K562 (cell line): ENCODE measurements at regions not wholly inside any gene's neighbourhood (a gene's known extent, or its start where the extent isn't known, plus 50 kb on each side); places are given as distances from the start of the nearest gene placed in this dataset.

ENCODE experiments used
- ATAC-seq: fragments of 200-7000 bp; cut with Tn5 transposase; 3 replicates; pipeline ENCODE4 v1.9.1; 2020; ENCODE audit warnings: moderate library complexity
- BruUV-seq: library from RNA; stranded (reverse); fragments of 400-500 nt; replicated peaks from 2 replicates; lab custom pipeline; 2021; lab: Mats Ljungman, UMichigan
- CTCF ChIA-PET: fragments of 300-600 bp; formaldehyde crosslinking; extraction: SDS; loops from one replicate; lab custom pipeline; 2021; ENCODE audit warnings: low intra/inter-chr PET ratio; lab: Yijun Ruan, JAX
- POLR2A ChIA-PET: fragments of 300-600, 350-650 bp; sonication (Branson Sonifier 250); formaldehyde crosslinking; extraction: SDS; loops from one replicate; lab custom pipeline; 2021; ENCODE audit warnings: antibody characterized with exemption, inconsistent platforms; lab: Yijun Ruan, JAX
- DNase-seq, 4 experiments: peaks; one replicate each; pipeline versions ENCODE4 v3.0.0 to v3.0.0-alpha.2; 2011 to 2018; ENCODE audit warnings: low spot score in 3 of 4, mixed read lengths in 3 of 4; ENCODE audit errors: extremely low read depth in 1 of 4
- FAIRE-seq: peaks from 2 replicates; lab custom pipeline; 2011; peaks lifted over from hg19 to GRCh38; lab: Jason Lieb, UNC
- H2AFZ ChIP-seq: 2 replicates; pipeline ENCODE4 v1.6.0; 2011; ENCODE audit warnings: low read depth, low read length, control low read depth, inconsistent platforms
- H3K27ac ChIP-seq: fragments of 200-600 bp; 3 replicates; pipeline ENCODE4 v1.8.0; 2011; ENCODE audit warnings: low read depth, mild to moderate bottlenecking, control low read depth, inconsistent platforms, low read length, moderate library complexity, mixed read lengths; ENCODE audit errors: extremely low read depth
- H3K27me3 ChIP-seq, 2 experiments: fragments of 300-600 bp in 1 of 2; 2 replicates in 1 of 2; 3 replicates in 1 of 2; pipeline versions ENCODE4 v1.6.0 to v1.8.0; 2011; ENCODE audit warnings: inconsistent platforms in 2 of 2, low read length in 2 of 2, mild to moderate bottlenecking in 1 of 2, mixed read lengths in 1 of 2, moderate library complexity in 1 of 2; ENCODE audit not compliant: control insufficient read depth in 2 of 2, insufficient read depth in 2 of 2
- H3K36me3 ChIP-seq: fragments of 300-600 bp; 3 replicates; pipeline ENCODE4 v1.8.0; 2011; ENCODE audit warnings: mild to moderate bottlenecking, low read length, inconsistent platforms; ENCODE audit not compliant: control insufficient read depth, insufficient read depth
- H3K4me1 ChIP-seq, 2 experiments: fragments of 200-600 bp in 1 of 2; replicated peaks in 1 of 2; 2 replicates in 1 of 2; 3 replicates in 1 of 2; pipeline versions ENCODE4 v1.5.1 to v1.8.0; 2011; ENCODE audit warnings: inconsistent platforms in 2 of 2, low read length in 2 of 2, mild to moderate bottlenecking in 1 of 2, mixed read lengths in 1 of 2, moderate library complexity in 1 of 2; ENCODE audit not compliant: control insufficient read depth in 2 of 2, insufficient read depth in 2 of 2
- H3K4me2 ChIP-seq: 2 replicates; pipeline ENCODE4 v1.6.1; 2011; ENCODE audit warnings: low read length, control low read depth, inconsistent platforms, mixed read lengths; ENCODE audit not compliant: insufficient read depth
- H3K4me3 ChIP-seq: fragments of 200-600 bp; sonication (generic), shearing (Covaris generic); 2 replicates; pipeline ENCODE4 v1.5.1; 2016; ENCODE audit warnings: control low read depth, inconsistent platforms
- H3K79me2 ChIP-seq: fragments of 200-600 bp; 3 replicates; pipeline ENCODE4 v1.8.0; 2011; ENCODE audit warnings: low read length, inconsistent platforms; ENCODE audit not compliant: control insufficient read depth, insufficient read depth
- H3K9ac ChIP-seq, 2 experiments: 2 replicates each; pipeline versions ENCODE4 v1.6.0 to v1.6.1; 2011; ENCODE audit warnings: low read depth in 2 of 2, low read length in 2 of 2, control low read depth in 1 of 2, inconsistent platforms in 1 of 2, mild to moderate bottlenecking in 1 of 2, mixed read lengths in 1 of 2; ENCODE audit not compliant: insufficient read depth in 1 of 2
- H3K9me1 ChIP-seq: one replicate; pipeline ENCODE4 v1.6.0; 2011; ENCODE audit warnings: inconsistent platforms, mild to moderate bottlenecking, low read length, moderate library complexity; ENCODE audit not compliant: control insufficient read depth, insufficient read depth
- H3K9me3 ChIP-seq: replicated peaks from 2 replicates; pipeline ENCODE4 v1.5.1; 2011; ENCODE audit warnings: low read depth, low read length, inconsistent platforms; ENCODE audit not compliant: control insufficient read depth, insufficient read depth
- H4K20me1 ChIP-seq: replicated peaks from 2 replicates; pipeline ENCODE4 v1.6.1; 2011; ENCODE audit warnings: low read length, inconsistent platforms, mixed read lengths; ENCODE audit not compliant: control insufficient read depth, insufficient read depth
- CHD2 ChIP-seq: IDR thresholded peaks from 2 replicates; pipeline ENCODE4 v1.6.1; 2011; ENCODE audit warnings: low read depth, low read length
- E2F8 ChIP-seq: fragments of 450-650 bp; IDR thresholded peaks from 2 replicates; pipeline ENCODE4 v1.7.1; 2018; ENCODE audit warnings: mild to moderate bottlenecking, low read depth; ENCODE audit not compliant: partially characterized antibody
- HDGF ChIP-seq: fragments of 450-650 bp; IDR thresholded peaks from 2 replicates; pipeline ENCODE4 v1.6.1; 2016
- RBM25 ChIP-seq: fragments of 200-400 bp; formaldehyde crosslinking; IDR thresholded peaks from 2 replicates; pipeline ENCODE4 v1.6.1; 2018; ENCODE audit warnings: low read length, low read depth, moderate library complexity; ENCODE audit not compliant: severe bottlenecking
- RBM34 ChIP-seq: fragments of 200-400 bp; formaldehyde crosslinking; IDR thresholded peaks from 2 replicates; pipeline ENCODE4 v1.6.1; 2018; ENCODE audit warnings: low read length, borderline replicate concordance; ENCODE audit not compliant: insufficient read depth
- SRSF7 ChIP-seq: fragments of 200-400 bp; formaldehyde crosslinking; optimal IDR thresholded peaks from 2 replicates; pipeline ENCODE3; 2017; ENCODE audit warnings: mild to moderate bottlenecking, low read depth, low read length
- ZBTB43 ChIP-seq: sonication (generic); formaldehyde crosslinking; IDR thresholded peaks from 2 replicates; pipeline ENCODE4 v1.8.0; 2023; ENCODE audit warnings: mild to moderate bottlenecking, missing genetic modification reagents
- ZFP1 ChIP-seq: fragments of 450-650 bp; formaldehyde crosslinking; IDR thresholded peaks from 2 replicates; pipeline ENCODE4 v1.4.0; 2020; ENCODE audit warnings: mild to moderate bottlenecking, mixed read lengths
- ZNF407 ChIP-seq: fragments of 450-650 bp; IDR thresholded peaks from 2 replicates; pipeline ENCODE4 v1.6.1; 2016; ENCODE audit warnings: low read depth
- ZNF76 ChIP-seq: fragments of 250-450 bp; sonication (Bioruptor Pico); IDR thresholded peaks from 2 replicates; pipeline ENCODE4 v1.4.0; 2020; ENCODE audit warnings: mild to moderate bottlenecking, moderate library complexity, borderline replicate concordance
- WGBS: fragments of 100-300 bp; shearing (Covaris generic); methylation state at CpG from one replicate; pipeline ENCODE4 v1.1.6; 2016; ENCODE audit warnings: low coverage, mixed read lengths; ENCODE audit not compliant: insufficient coverage; ENCODE audit errors: missing lambda C conversion rate; 5-methylcytosine and 5-hydroxymethylcytosine counted together
- in situ Hi-C: fragments of 300-500 bp; cut with MboI; formaldehyde crosslinking; loops from 4 replicates; pipeline ENCODE4 v1.15.0; 2018; ENCODE audit warnings: inconsistent platforms, mixed read lengths
- intact Hi-C: fragments of 100-400 bp; cut with micrococcal nuclease; formaldehyde crosslinking; loops from 2 replicates; pipeline ENCODE4 v1.14.2; 2022

DNA sequence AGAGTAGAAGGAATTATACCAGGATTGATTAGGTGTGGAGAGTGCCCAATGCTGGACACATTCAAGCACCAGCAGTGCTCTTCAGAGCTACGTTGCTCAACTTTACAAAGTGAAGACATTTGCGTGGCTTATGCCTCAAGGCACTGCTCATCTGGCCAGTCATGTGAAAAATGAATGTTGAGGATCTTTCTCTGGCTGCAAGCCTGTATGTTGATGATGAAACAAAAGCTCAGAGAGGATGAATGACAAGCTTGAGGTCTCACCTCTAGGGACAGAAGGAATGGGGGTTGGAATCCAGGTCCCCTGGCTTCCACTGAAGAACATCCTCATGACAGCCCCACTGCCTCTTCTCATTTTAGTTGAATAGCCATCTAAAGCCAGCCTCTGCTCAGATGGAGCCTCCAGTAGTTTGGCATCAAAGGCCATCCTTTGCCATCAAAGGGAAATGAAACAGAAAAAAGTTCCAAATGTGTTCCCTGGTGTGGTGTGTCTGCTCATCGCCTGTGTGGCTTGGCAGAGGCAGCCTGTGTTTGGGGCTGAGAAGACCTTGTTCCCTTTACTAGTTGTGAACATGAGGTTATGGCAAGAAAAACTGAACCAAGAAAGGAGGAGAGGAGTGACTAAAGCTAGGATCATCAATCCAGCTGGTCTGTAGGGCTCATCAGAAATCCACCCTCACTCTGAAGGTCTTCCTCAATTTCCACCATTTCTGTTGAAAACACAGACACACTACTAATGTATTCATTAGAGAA is 114.0 kb upstream of the KL start:
- in situ Hi-C loops (no loop called here), intact Hi-C loops (no loop called here)
- CTCF ChIA-PET, result no interaction called here
- Histone ChIP-seq H3K27ac (no peak overlapping the region), H3K36me3 (no peaks in the 10 kb centered on the region), H3K4me2 (no peak overlapping the region), H3K9me1 (no peaks in the 10 kb centered on the region), H3K9me3 (no peaks in the 10 kb centered on the region), H4K20me1 (no peaks in the 10 kb centered on the region), H3K4me3 (no peak overlapping the region), H3K79me2 (no peaks in the 10 kb centered on the region), H3K9ac (no peak overlapping the region), H3K27me3 (no peaks in the 10 kb centered on the region), H3K4me1 (no peaks in the 10 kb centered on the region), H2AFZ (no peak overlapping the region)
- BruUV-seq, result no TSS peak
- POLR2A ChIA-PET, result no interaction called here
- 0% methylated on average over 2 of the region's 3 CpGs for WGBS
- ATAC-seq, result no peak
- FAIRE-seq, result no peak
- DNase-seq, result no peak
- TF ChIP-seq ZBTB43 (no peak), ZNF76 (no peak), SRSF7 (no peak), CHD2 (no peak), RBM34 (no peak), RBM25 (no peak), E2F8 (no peak), ZFP1 (CRISPR knock-in tag) (no peak), ZNF407 (no peak), HDGF (no peak)
